Esophagus squamous epithelium (tissue), 5 donors: ENCODE measurements at regions not wholly inside any gene's neighbourhood (a gene's known extent, or its start where the extent isn't known, plus 50 kb on each side); places are given as distances from the start of the nearest gene placed in this dataset.
"Not testable (repeated sequence)": the region's sequence is repeated elsewhere in the genome, so short reads cannot be mapped to it uniquely, and the experiment has no call there.

Experiments used
- DNase-seq: peaks from one replicate; lab custom pipeline; 2025; lab: John Stamatoyannopoulos, UW
- H3K27ac ChIP-seq, 4 donors: fragments of 200-600 bp; sonication (generic); one replicate each; pipeline ENCODE4 v1.5.1; 2016 to 2019; ENCODE audit warnings: mild to moderate bottlenecking in 1 of 4
- H3K27me3 ChIP-seq, 4 donors: fragments of 200-600 bp; sonication (generic); 1 replicate in 3 of 4; 2 replicates in 1 of 4; pipeline versions ENCODE4 v1.5.1 to v1.6.0; 2017 to 2021; ENCODE audit warnings: antibody characterized with exemption in 1 of 4
- H3K36me3 ChIP-seq, 3 donors: fragments of 200-600 bp; sonication (generic); one replicate each; pipeline ENCODE4 v1.5.1; 2016 to 2019
- H3K4me1 ChIP-seq, 3 donors: fragments of 200-600 bp; sonication (generic); one replicate each; pipeline ENCODE4 v1.5.1; 2017 to 2019
- H3K4me3 ChIP-seq, 4 donors: fragments of 200-600 bp; sonication (generic); 1 replicate in 3 of 4; 2 replicates in 1 of 4; pipeline ENCODE4 v1.5.1; 2016 to 2019; ENCODE audit warnings: mild to moderate bottlenecking in 2 of 4, moderate library complexity in 1 of 4
- H3K9me3 ChIP-seq, 3 donors: fragments of 200-600 bp; sonication (generic); one replicate each; pipeline ENCODE4 v1.5.1; 2016 to 2019
- CTCF ChIP-seq, 6 experiments: fragments of 450-650 bp in 4 of 6; fragments of 200-600 bp in 2 of 6; sonication (generic) in 2 of 6; IDR thresholded peaks; one replicate each; pipeline ENCODE4 v1.5.1; 2016 to 2019; ENCODE audit warnings: antibody characterized with exemption in 6 of 6, mild to moderate bottlenecking in 4 of 6, moderate library complexity in 4 of 6
- POLR2A ChIP-seq, 4 donors: fragments of 450-650 bp; IDR thresholded peaks; one replicate each; pipeline ENCODE4 v1.6.1; 2017; ENCODE audit warnings: antibody characterized with exemption in 4 of 4, mild to moderate bottlenecking in 4 of 4, moderate library complexity in 3 of 4
- WGBS, 2 donors: methylation state at CpG; one replicate each; pipeline ENCODE4 v1.1.5; 2018; 5-methylcytosine and 5-hydroxymethylcytosine counted together
- intact Hi-C: fragments of 100-400 bp; cut with DNase I; formaldehyde crosslinking; loops from one replicate; pipeline ENCODE4 v1.15.0; 2022
- donor health status: DM: yes; HTN: yes; CAD: no.

- Histone ChIP-seq H3K36me3 (no peaks in the 10 kb centered on the region), H3K27ac (no peak overlapping the region), H3K27me3 (no peaks in the 10 kb centered on the region), H3K9me3 (no peaks in the 10 kb centered on the region), H3K4me3 (no peak overlapping the region), H3K4me1 (no peaks in the 10 kb centered on the region)
- no peak for TF ChIP-seq POLR2A (IDR thresholded peaks at IDR 0.05)
- TF ChIP-seq CTCF (IDR thresholded peaks at IDR 0.05), result no peak
- 66 to 67% methylated on average over 8 of the region's 8 CpGs for WGBS, 2 donors
- DNase-seq, result no peak
- intact Hi-C loops, result no loop called here
These were observed 233.2 kb downstream of the SPATA31A1 start for GRCh38 chr9:39588500-39589137.

- H3K4me3 ChIP-seq, intact Hi-C loops: not testable (repeated sequence)
These were observed 248.6 kb downstream of the SPATA31A1 start for GRCh38 chr9:39604089-39604488.

GRCh38 chr9:39611449-39612231, 256.2 kb downstream of the SPATA31A1 start:
- H3K27me3 ChIP-seq, H3K9me3 ChIP-seq, DNase-seq, intact Hi-C loops, H3K4me3 ChIP-seq, H3K36me3 ChIP-seq, H3K27ac ChIP-seq, H3K4me1 ChIP-seq: not testable (repeated sequence)
- WGBS, 2 donors, result no CpG with 5 or more reads among the region's 4 CpGs

More at GRCh38 chr9:39604089-39604488, 248.6 kb downstream of the SPATA31A1 start:
- not testable (repeated sequence) for DNase-seq, H3K27me3 ChIP-seq, H3K4me1 ChIP-seq, H3K36me3 ChIP-seq, H3K9me3 ChIP-seq, H3K27ac ChIP-seq
- WGBS, 2 donors, result no CpG with 5 or more reads among the region's 24 CpGs

- H3K27me3 ChIP-seq, H3K9me3 ChIP-seq, H3K4me1 ChIP-seq, H3K4me3 ChIP-seq, H3K27ac ChIP-seq, intact Hi-C loops, DNase-seq, H3K36me3 ChIP-seq: not testable (repeated sequence)
- no CpG with 5 or more reads among the region's 4 CpGs for WGBS, 2 donors
These were observed 261.0 kb downstream of the SPATA31A1 start for GRCh38 chr9:39616480-39616879.

- H3K4me1 ChIP-seq, H3K27ac ChIP-seq, H3K9me3 ChIP-seq, intact Hi-C loops, H3K27me3 ChIP-seq, H3K36me3 ChIP-seq, DNase-seq, H3K4me3 ChIP-seq: not testable (repeated sequence)
- no CpG with 5 or more reads among the region's 10 CpGs for WGBS, 2 donors
These were observed 268.6 kb downstream of the SPATA31A1 start for GRCh38 chr9:39624048-39624447.

GRCh38 chr9:39632071-39632470, 276.6 kb downstream of the SPATA31A1 start:
- no CpG with 5 or more reads among the region's 12 CpGs for WGBS, 2 donors
- H3K9me3 ChIP-seq, H3K27ac ChIP-seq, H3K4me1 ChIP-seq, H3K27me3 ChIP-seq, intact Hi-C loops, H3K4me3 ChIP-seq, H3K36me3 ChIP-seq, DNase-seq: not testable (repeated sequence)

- DNase-seq, H3K9me3 ChIP-seq, H3K4me3 ChIP-seq, H3K36me3 ChIP-seq, H3K4me1 ChIP-seq, intact Hi-C loops, H3K27me3 ChIP-seq, H3K27ac ChIP-seq: not testable (repeated sequence)
These were observed 293.6 kb downstream of the SPATA31A1 start for GRCh38 chr9:39649029-39649428.

GRCh38 chr9:39656960-39657603, 301.6 kb downstream of the SPATA31A1 start:
- not testable (repeated sequence) for H3K27ac ChIP-seq

GRCh38 chr9:39663020-39663419, 307.6 kb downstream of the SPATA31A1 start:
- H3K4me1 ChIP-seq, H3K27me3 ChIP-seq, H3K27ac ChIP-seq, H3K36me3 ChIP-seq, intact Hi-C loops, DNase-seq, H3K9me3 ChIP-seq, H3K4me3 ChIP-seq: not testable (repeated sequence)
- whole genome bisulfite sequencing, 2 donors, result no CpG with 5 or more reads among the region's 8 CpGs

More at GRCh38 chr9:39656960-39657603, 301.6 kb downstream of the SPATA31A1 start:
- H3K4me3 ChIP-seq, DNase-seq, H3K27me3 ChIP-seq, H3K36me3 ChIP-seq, H3K4me1 ChIP-seq, H3K9me3 ChIP-seq, intact Hi-C loops: not testable (repeated sequence)
- no CpG with 5 or more reads among the region's 4 CpGs for WGBS, 2 donors

GRCh38 chr9:39663713-39664112, 308.2 kb downstream of the SPATA31A1 start:
- DNase-seq, H3K27me3 ChIP-seq, H3K36me3 ChIP-seq, H3K9me3 ChIP-seq, intact Hi-C loops, H3K4me1 ChIP-seq, H3K27ac ChIP-seq, H3K4me3 ChIP-seq: not testable (repeated sequence)
- no CpG with 5 or more reads among the region's 1 CpG for WGBS, 2 donors

- H3K4me1 ChIP-seq, H3K4me3 ChIP-seq, H3K27ac ChIP-seq, intact Hi-C loops, H3K36me3 ChIP-seq, H3K27me3 ChIP-seq, DNase-seq, H3K9me3 ChIP-seq: not testable (repeated sequence)
- WGBS, 2 donors, result no CpG with 5 or more reads among the region's 7 CpGs
These were observed 309.6 kb downstream of the SPATA31A1 start for GRCh38 chr9:39665020-39665419.
